PC-3 (cell line): ENCODE measurements at regions not wholly inside any gene's neighbourhood (a gene's known extent, or its start where the extent isn't known, plus 50 kb on each side); places are given as distances from the start of the nearest gene placed in this dataset.

ENCODE experiments used
- CTCF ChIP-seq: fragments of 300-600 bp; sonication (generic); conservative IDR thresholded peaks from 2 replicates; pipeline ENCODE4 v1.5.1; 2017; ENCODE audit warnings: antibody characterized with exemption, low read depth, mild to moderate bottlenecking, low read length
- EZH2 ChIP-seq: fragments of 300-600 bp; sonication (generic); IDR thresholded peaks from one replicate; pipeline ENCODE4 v1.6.1; 2017; ENCODE audit warnings: antibody characterized with exemption, mild to moderate bottlenecking, low read length; ENCODE audit not compliant: unreplicated experiment

GRCh38 chr5:24368115-24368514 lies 276.7 kb downstream of the CDH10 start:
- TF ChIP-seq EZH2 (no peak), CTCF (peak; percentile 49; the same call in 1 of the 2 replicates)
